Astrocyte (in vitro differentiated cells and primary cell): ENCODE measurements at regions not wholly inside any gene's neighbourhood (a gene's known extent, or its start where the extent isn't known, plus 50 kb on each side); places are given as distances from the start of the nearest gene placed in this dataset.

Source experiments
- EZH2 ChIP-seq: IDR thresholded peaks from 2 replicates; pipeline ENCODE4 v1.6.1; 2012; ENCODE audit warnings: mild to moderate bottlenecking, low read length, inconsistent platforms; ENCODE audit not compliant: insufficient read depth
- TF ChIP-seq, protein P1 (sequence below): IDR thresholded peaks from 2 replicates; pipeline ENCODE4 v1.5.1; 2011; ENCODE audit warnings: low read depth, mild to moderate bottlenecking, inconsistent platforms, low read length, moderate library complexity; ENCODE audit not compliant: insufficient read depth

DNA sequence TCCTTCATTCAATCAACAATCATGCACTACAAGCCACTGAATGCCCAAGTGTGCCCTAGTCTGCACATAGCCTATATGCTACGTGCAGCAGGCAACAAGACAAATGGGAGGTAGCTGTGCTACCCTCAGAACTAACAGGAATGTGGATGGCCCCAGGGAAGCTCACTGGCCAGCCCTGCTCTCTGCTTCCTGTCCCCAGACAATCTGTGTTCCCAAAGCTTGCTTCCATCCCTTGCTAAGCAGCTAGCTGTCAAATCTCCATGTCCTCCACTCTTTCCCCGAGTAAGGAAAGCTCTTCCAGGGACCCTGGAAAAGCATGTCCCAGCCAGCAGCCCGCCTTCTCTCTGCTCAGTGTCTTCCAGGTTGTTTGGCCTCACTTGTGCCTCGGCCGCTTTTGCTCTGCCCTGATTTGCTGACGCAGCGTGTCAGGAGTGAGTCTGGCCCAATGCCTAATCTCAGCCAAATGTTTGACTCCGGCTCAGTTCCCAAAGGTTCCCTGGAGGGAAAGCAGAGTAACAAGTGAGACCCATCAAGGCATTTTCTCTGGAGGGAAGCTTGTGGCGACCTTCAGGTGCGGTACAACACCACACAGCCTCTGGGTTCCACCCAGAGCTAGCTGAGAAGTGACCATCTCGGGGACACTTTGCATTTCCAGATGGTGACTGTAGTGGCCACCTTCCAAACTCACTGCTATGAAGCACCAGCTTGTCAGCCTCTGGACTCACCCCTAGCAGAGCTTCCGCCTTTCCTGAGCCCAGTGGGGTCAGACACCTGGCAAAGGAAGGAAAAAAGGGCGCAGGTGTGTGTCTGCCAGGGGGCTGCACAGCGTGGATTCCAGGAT, 243.4 kb downstream of the RHOU start:
- TF ChIP-seq EZH2 = no peak
- TF ChIP-seq, protein P1, sequence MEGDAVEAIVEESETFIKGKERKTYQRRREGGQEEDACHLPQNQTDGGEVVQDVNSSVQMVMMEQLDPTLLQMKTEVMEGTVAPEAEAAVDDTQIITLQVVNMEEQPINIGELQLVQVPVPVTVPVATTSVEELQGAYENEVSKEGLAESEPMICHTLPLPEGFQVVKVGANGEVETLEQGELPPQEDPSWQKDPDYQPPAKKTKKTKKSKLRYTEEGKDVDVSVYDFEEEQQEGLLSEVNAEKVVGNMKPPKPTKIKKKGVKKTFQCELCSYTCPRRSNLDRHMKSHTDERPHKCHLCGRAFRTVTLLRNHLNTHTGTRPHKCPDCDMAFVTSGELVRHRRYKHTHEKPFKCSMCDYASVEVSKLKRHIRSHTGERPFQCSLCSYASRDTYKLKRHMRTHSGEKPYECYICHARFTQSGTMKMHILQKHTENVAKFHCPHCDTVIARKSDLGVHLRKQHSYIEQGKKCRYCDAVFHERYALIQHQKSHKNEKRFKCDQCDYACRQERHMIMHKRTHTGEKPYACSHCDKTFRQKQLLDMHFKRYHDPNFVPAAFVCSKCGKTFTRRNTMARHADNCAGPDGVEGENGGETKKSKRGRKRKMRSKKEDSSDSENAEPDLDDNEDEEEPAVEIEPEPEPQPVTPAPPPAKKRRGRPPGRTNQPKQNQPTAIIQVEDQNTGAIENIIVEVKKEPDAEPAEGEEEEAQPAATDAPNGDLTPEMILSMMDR = no peak
